ENCODE measurements at regions not wholly inside any gene's neighbourhood (a gene's known extent, or its start where the extent isn't known, plus 50 kb on each side); places are given as distances from the start of the nearest gene placed in this dataset.

DNA sequence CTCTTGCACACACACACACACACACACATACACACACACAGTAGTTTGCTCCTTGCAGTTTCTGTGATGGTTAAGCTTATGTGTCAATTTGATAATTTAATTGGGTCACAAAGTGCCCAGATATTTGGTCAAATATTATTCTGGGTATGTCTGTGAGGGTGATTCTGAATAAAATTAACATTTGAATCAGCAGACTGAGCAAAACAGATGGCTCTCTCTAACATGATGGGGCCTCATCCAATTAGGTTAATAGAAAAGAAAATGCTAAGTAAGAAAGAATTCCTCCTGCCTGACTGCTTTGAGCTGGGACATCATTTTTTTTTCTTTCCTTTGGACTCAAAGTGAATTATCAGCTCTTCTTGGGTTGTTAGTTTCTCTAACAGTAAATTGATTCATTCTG lies 191.2 kb upstream of the INTU start:
- H3K9me3 ChIP-seq: no peaks in the 10 kb centered on the region
- H3K27me3 ChIP-seq: no peaks in the 10 kb centered on the region
- H3K4me1 ChIP-seq: no peaks in the 10 kb centered on the region
- no peak for TF ChIP-seq POLR2A (IDR thresholded peaks at IDR 0.05)
- TF ChIP-seq, protein P1, sequence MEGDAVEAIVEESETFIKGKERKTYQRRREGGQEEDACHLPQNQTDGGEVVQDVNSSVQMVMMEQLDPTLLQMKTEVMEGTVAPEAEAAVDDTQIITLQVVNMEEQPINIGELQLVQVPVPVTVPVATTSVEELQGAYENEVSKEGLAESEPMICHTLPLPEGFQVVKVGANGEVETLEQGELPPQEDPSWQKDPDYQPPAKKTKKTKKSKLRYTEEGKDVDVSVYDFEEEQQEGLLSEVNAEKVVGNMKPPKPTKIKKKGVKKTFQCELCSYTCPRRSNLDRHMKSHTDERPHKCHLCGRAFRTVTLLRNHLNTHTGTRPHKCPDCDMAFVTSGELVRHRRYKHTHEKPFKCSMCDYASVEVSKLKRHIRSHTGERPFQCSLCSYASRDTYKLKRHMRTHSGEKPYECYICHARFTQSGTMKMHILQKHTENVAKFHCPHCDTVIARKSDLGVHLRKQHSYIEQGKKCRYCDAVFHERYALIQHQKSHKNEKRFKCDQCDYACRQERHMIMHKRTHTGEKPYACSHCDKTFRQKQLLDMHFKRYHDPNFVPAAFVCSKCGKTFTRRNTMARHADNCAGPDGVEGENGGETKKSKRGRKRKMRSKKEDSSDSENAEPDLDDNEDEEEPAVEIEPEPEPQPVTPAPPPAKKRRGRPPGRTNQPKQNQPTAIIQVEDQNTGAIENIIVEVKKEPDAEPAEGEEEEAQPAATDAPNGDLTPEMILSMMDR (IDR thresholded peaks at IDR 0.05): no peak
- DNase-seq: no peak
- no peak overlapping the region for H3K27ac ChIP-seq
- H3K36me3 ChIP-seq: no peaks in the 10 kb centered on the region
- no peak overlapping the region for H3K4me3 ChIP-seq

DNA sequence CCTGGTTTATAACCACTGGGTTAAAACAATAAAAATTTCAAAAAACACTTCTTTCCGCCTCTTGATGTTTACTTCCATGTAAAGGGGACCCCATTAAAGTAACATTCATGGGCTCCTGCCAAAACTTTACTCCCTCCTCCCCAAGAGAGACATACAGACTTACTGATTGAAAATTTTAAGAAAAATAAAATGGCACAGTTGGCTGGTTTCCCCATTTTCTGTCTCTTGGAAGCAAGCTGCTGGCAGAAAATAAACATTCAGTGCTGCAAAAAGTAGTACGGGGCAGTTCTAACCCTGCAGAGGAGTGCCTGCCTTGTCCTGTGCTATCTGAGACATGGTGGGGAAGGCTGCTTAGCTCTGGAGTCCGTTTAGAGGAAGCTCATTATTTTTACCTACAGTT lies 187.3 kb upstream of the INTU start:
- H3K36me3 ChIP-seq: no peaks in the 10 kb centered on the region
- H3K4me1 ChIP-seq: no peaks in the 10 kb centered on the region
- no peaks in the 10 kb centered on the region for H3K27me3 ChIP-seq
- no peak overlapping the region for H3K27ac ChIP-seq
- no peak overlapping the region for H3K4me3 ChIP-seq
- DNase-seq: no peak
- no peaks in the 10 kb centered on the region for H3K9me3 ChIP-seq
- TF ChIP-seq, protein P1 (IDR thresholded peaks at IDR 0.05): no peak
- no peak for TF ChIP-seq POLR2A (IDR thresholded peaks at IDR 0.05)

DNA sequence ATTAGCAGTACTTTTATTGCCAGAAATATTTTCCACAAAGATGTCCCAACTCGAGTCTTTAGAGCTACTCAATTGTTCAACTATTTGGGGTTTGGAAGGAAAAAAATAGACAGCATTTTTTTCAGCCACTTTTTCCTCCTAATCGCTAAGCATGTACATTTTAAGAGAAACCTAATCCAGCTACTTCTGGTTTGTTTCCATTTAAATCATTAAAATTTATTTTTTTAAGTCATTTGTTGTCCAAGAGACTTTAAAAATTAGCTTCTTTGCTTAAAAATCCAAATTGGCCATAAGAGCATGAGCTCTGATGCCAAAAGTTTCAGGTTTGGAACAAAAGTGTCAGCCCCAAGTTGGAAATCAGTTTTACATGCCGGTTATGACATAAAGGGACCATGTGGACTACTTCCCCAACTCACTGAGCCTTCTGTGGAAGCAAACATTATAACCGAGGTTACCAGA lies 186.3 kb upstream of the INTU start:
- Histone ChIP-seq H3K4me3 (no peak overlapping the region), H3K27me3 (no peaks in the 10 kb centered on the region), H3K36me3 (no peaks in the 10 kb centered on the region), H3K9me3 (no peaks in the 10 kb centered on the region), H3K4me1 (no peaks in the 10 kb centered on the region), H3K27ac (no peak overlapping the region)
- no peak for TF ChIP-seq POLR2A (IDR thresholded peaks at IDR 0.05)
- TF ChIP-seq, protein P1 (IDR thresholded peaks at IDR 0.05): no peak
- DNase-seq: no peak

DNA sequence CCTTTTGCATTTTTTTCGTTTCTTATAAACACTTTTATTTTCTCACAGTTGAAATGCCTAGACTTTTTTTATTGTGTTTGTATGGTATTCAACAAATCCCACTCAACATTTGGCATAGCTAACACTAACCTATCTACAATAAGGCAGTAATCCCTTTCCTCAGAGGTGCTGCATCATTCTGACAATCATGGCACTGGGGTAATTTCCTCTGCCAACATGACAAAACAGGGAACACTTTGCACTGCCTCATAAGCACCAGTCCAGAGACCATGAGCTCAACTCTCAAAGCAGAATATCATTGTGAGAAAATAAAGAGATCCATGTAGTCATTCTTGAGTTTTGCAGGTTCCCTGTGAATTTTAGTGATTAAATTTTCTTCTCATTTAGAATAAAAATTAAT lies 183.8 kb upstream of the INTU start:
- H3K27me3 ChIP-seq: no peaks in the 10 kb centered on the region
- no peak for DNase-seq
- H3K27ac ChIP-seq: no peak overlapping the region
- TF ChIP-seq POLR2A (IDR thresholded peaks at IDR 0.05): no peak
- H3K36me3 ChIP-seq: no peaks in the 10 kb centered on the region
- no peak overlapping the region for H3K4me3 ChIP-seq
- H3K9me3 ChIP-seq: no peaks in the 10 kb centered on the region
- H3K4me1 ChIP-seq: no peaks in the 10 kb centered on the region

DNA sequence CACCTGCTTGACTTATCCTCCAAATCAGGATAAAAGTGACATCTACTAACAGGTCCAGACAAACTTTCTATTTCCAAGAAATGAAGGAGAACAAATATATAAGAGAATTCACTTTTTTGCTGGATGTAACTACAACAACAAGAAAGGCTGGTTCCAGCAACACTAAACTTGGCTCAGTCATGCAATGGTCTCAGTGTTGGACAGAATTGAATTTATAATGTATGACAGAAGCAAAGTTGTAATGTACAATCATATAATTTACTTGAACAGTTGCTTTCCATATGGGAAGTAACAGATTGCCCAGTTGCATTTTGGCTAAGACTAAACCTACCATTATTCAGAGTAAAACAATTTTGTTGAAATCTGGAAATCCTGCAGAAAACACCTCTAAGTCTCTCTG lies 183.3 kb upstream of the INTU start:
- Histone ChIP-seq H3K4me3 (no peak overlapping the region), H3K27ac (no peak overlapping the region), H3K4me1 (no peaks in the 10 kb centered on the region), H3K9me3 (no peaks in the 10 kb centered on the region), H3K27me3 (no peaks in the 10 kb centered on the region), H3K36me3 (no peaks in the 10 kb centered on the region)
- no peak for DNase-seq
- TF ChIP-seq, protein P1 (IDR thresholded peaks at IDR 0.05): no peak
- no peak for TF ChIP-seq POLR2A (IDR thresholded peaks at IDR 0.05)

DNA sequence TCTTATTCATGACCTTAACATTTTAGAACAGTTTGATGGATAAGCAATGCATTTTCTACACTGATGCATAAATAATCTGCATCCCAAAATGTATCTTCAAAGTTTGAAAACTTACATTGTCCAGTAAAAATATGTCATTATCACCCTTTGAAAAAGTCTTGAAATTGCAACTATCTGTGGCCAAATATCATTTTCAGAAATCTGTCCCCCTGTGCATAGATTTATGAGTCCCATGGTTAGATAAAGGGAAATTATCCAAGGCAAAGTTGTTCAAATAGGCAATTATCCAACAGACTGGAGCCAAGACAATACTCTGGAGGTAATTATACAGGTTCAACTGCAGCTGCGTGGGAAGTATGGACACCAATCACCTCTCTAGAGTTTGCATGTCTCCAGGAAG lies 182.5 kb upstream of the INTU start:
- no peaks in the 10 kb centered on the region for H3K27me3 ChIP-seq
- TF ChIP-seq POLR2A (IDR thresholded peaks at IDR 0.05): no peak
- TF ChIP-seq, protein P1 (IDR thresholded peaks at IDR 0.05): no peak
- H3K27ac ChIP-seq: no peak overlapping the region
- no peaks in the 10 kb centered on the region for H3K4me1 ChIP-seq
- H3K4me3 ChIP-seq: no peak overlapping the region
- H3K9me3 ChIP-seq: no peaks in the 10 kb centered on the region
- H3K36me3 ChIP-seq: no peaks in the 10 kb centered on the region
- DNase-seq: no peak

Data from Peyer's patch (tissue), 4 donors.